SK-N-SH (cell line): ENCODE measurements at regions not wholly inside any gene's neighbourhood (a gene's known extent, or its start where the extent isn't known, plus 50 kb on each side); places are given as distances from the start of the nearest gene placed in this dataset.

Experiments used
- EP300 ChIP-seq, 2 experiments: IDR thresholded peaks; 2 replicates each; pipeline versions ENCODE4 v1.4.0 to v1.6.1; 2012; ENCODE audit warnings: borderline replicate concordance in 1 of 2, low read depth in 1 of 2, low read length in 1 of 2
- FOXM1 ChIP-seq: IDR thresholded peaks from 2 replicates; pipeline ENCODE4 v1.4.0; 2012; ENCODE audit warnings: low read depth, mild to moderate bottlenecking
- JUND ChIP-seq: IDR thresholded peaks from 2 replicates; pipeline ENCODE4 v1.4.0; 2012
- MXI1 ChIP-seq: IDR thresholded peaks from 2 replicates; pipeline ENCODE4 v1.6.1; 2012; ENCODE audit warnings: mild to moderate bottlenecking, low read depth, low read length, improper control_type of control experiment
- NRF1 ChIP-seq: IDR thresholded peaks from 2 replicates; pipeline ENCODE4 v1.6.1; 2012; ENCODE audit warnings: low read depth, mild to moderate bottlenecking, low read length
- POLR2AphosphoS5 ChIP-seq: IDR thresholded peaks from 2 replicates; pipeline ENCODE4 v1.6.1; 2012; ENCODE audit warnings: low read depth, low read length
- RAD21 ChIP-seq: IDR thresholded peaks from 2 replicates; pipeline ENCODE4 v1.6.1; 2012; ENCODE audit warnings: mild to moderate bottlenecking, low read length
- SMC3 ChIP-seq: IDR thresholded peaks from 2 replicates; pipeline ENCODE4 v1.6.1; 2012; ENCODE audit warnings: low read depth, low read length, improper control_type of control experiment
- TAF1 ChIP-seq: IDR thresholded peaks from 2 replicates; pipeline ENCODE4 v1.6.1; 2012; ENCODE audit warnings: low read depth, mild to moderate bottlenecking, low read length, moderate library complexity, borderline replicate concordance
- TF ChIP-seq, protein P1 (sequence below): IDR thresholded peaks from 2 replicates; pipeline ENCODE4 v1.6.1; 2012; ENCODE audit warnings: mild to moderate bottlenecking, low read depth, low read length, moderate library complexity
- TF ChIP-seq, protein P2 (sequence below): fragments of 200-600 bp; sonication (generic); IDR thresholded peaks from 2 replicates; pipeline ENCODE4 v1.6.1; 2017; ENCODE audit warnings: antibody characterized with exemption, mild to moderate bottlenecking, moderate library complexity
- TF ChIP-seq, protein P3 (sequence below): IDR thresholded peaks from 2 replicates; pipeline ENCODE4 v1.4.0; 2012; ENCODE audit warnings: low read depth
- TF ChIP-seq, protein P4 (sequence below): IDR thresholded peaks from 2 replicates; pipeline ENCODE4 v1.4.0; 2012; ENCODE audit warnings: low read depth, borderline replicate concordance
- TF ChIP-seq, protein P5 (sequence below): fragments of 150-350 bp; IDR thresholded peaks from 2 replicates; pipeline ENCODE4 v1.6.1; 2017; ENCODE audit warnings: antibody characterized with exemption, low read length, low read depth, borderline replicate concordance

DNA sequence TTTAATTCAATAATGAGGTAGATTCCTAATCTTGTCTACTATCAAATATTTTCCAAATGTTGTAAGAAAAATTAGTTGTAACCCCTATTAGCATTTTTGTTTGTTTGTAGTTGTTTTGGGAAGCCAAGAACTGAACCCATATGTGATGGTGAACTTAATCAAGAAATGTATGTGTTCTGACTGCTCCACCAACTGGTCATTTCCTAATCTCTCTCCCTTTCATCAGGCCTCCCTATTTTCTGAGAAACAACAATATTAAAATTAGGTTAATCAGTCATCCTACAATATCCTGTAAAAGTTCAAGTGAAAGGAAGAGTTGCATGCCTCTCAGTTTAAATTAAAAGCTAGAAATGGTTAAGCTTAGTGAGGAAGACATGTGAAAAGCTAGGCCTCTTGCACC is 504.0 kb downstream of the EPHA4 start:
- no peak for TF ChIP-seq RAD21
- TF ChIP-seq, protein P1, sequence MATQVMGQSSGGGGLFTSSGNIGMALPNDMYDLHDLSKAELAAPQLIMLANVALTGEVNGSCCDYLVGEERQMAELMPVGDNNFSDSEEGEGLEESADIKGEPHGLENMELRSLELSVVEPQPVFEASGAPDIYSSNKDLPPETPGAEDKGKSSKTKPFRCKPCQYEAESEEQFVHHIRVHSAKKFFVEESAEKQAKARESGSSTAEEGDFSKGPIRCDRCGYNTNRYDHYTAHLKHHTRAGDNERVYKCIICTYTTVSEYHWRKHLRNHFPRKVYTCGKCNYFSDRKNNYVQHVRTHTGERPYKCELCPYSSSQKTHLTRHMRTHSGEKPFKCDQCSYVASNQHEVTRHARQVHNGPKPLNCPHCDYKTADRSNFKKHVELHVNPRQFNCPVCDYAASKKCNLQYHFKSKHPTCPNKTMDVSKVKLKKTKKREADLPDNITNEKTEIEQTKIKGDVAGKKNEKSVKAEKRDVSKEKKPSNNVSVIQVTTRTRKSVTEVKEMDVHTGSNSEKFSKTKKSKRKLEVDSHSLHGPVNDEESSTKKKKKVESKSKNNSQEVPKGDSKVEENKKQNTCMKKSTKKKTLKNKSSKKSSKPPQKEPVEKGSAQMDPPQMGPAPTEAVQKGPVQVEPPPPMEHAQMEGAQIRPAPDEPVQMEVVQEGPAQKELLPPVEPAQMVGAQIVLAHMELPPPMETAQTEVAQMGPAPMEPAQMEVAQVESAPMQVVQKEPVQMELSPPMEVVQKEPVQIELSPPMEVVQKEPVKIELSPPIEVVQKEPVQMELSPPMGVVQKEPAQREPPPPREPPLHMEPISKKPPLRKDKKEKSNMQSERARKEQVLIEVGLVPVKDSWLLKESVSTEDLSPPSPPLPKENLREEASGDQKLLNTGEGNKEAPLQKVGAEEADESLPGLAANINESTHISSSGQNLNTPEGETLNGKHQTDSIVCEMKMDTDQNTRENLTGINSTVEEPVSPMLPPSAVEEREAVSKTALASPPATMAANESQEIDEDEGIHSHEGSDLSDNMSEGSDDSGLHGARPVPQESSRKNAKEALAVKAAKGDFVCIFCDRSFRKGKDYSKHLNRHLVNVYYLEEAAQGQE, result no peak
- TF ChIP-seq NRF1, result no peak
- no peak for TF ChIP-seq TAF1
- TF ChIP-seq, protein P2, sequence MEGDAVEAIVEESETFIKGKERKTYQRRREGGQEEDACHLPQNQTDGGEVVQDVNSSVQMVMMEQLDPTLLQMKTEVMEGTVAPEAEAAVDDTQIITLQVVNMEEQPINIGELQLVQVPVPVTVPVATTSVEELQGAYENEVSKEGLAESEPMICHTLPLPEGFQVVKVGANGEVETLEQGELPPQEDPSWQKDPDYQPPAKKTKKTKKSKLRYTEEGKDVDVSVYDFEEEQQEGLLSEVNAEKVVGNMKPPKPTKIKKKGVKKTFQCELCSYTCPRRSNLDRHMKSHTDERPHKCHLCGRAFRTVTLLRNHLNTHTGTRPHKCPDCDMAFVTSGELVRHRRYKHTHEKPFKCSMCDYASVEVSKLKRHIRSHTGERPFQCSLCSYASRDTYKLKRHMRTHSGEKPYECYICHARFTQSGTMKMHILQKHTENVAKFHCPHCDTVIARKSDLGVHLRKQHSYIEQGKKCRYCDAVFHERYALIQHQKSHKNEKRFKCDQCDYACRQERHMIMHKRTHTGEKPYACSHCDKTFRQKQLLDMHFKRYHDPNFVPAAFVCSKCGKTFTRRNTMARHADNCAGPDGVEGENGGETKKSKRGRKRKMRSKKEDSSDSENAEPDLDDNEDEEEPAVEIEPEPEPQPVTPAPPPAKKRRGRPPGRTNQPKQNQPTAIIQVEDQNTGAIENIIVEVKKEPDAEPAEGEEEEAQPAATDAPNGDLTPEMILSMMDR, result no peak
- TF ChIP-seq, protein P3, sequence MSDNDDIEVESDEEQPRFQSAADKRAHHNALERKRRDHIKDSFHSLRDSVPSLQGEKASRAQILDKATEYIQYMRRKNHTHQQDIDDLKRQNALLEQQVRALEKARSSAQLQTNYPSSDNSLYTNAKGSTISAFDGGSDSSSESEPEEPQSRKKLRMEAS, result no peak
- no peak for TF ChIP-seq EP300 (IDR thresholded peaks at IDR 0.05; ENCODE audit: borderline replicate concordance in 1 of 2, low read depth in 1 of 2, low read length in 1 of 2)
- no peak for TF ChIP-seq FOXM1
- TF ChIP-seq, protein P4, sequence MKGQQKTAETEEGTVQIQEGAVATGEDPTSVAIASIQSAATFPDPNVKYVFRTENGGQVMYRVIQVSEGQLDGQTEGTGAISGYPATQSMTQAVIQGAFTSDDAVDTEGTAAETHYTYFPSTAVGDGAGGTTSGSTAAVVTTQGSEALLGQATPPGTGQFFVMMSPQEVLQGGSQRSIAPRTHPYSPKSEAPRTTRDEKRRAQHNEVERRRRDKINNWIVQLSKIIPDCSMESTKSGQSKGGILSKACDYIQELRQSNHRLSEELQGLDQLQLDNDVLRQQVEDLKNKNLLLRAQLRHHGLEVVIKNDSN, result no peak
- no peak for TF ChIP-seq SMC3
- no peak for TF ChIP-seq JUND
- no peak for TF ChIP-seq POLR2AphosphoS5
- TF ChIP-seq, protein P5, sequence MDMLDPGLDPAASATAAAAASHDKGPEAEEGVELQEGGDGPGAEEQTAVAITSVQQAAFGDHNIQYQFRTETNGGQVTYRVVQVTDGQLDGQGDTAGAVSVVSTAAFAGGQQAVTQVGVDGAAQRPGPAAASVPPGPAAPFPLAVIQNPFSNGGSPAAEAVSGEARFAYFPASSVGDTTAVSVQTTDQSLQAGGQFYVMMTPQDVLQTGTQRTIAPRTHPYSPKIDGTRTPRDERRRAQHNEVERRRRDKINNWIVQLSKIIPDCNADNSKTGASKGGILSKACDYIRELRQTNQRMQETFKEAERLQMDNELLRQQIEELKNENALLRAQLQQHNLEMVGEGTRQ, result no peak
- no peak for TF ChIP-seq MXI1
